B cell (primary cell): ENCODE measurements at regions not wholly inside any gene's neighbourhood (a gene's known extent, or its start where the extent isn't known, plus 50 kb on each side); places are given as distances from the start of the nearest gene placed in this dataset.

ENCODE experiments used
- ATAC-seq: fragments of 200-7000 bp; cut with Tn5 transposase; one replicate; pipeline ENCODE4 v1.10.0; 2021; ENCODE audit warnings: low read depth, mild to moderate bottlenecking, moderate number of reproducible peaks, moderate library complexity
- CTCF ChIA-PET: fragments of 350-600 bp; sonication (Branson Sonifier 250); formaldehyde crosslinking; loops from one replicate; lab custom pipeline; 2021; ENCODE audit warnings: antibody characterized with exemption, inconsistent platforms; lab: Charles Lee
- POLR2A ChIA-PET: fragments of 350-600 bp; sonication (Branson Sonifier 250); formaldehyde crosslinking; loops from one replicate; lab custom pipeline; 2021; ENCODE audit warnings: antibody characterized with exemption; lab: Charles Lee
- DNase-seq: peaks from one replicate; pipeline ENCODE4 v3.0.0; 2013
- H2AFZ ChIP-seq: 2 replicates; pipeline ENCODE4 v1.6.1; 2012; ENCODE audit warnings: mild to moderate bottlenecking, low read depth, low read length; ENCODE audit not compliant: insufficient read depth, poor library complexity, severe bottlenecking
- H3K27ac ChIP-seq, 2 donors: 1 replicate in 1 of 2; 2 replicates in 1 of 2; pipeline ENCODE4 v1.5.1; 2012 to 2013; ENCODE audit warnings: low read length in 2 of 2, mild to moderate bottlenecking in 2 of 2, moderate library complexity in 1 of 2
- H3K27me3 ChIP-seq, 4 experiments: fragments of 200-600 bp in 1 of 4; sonication (generic) in 1 of 4; replicated peaks in 1 of 4; 1 replicate in 2 of 4; 2 replicates in 2 of 4; pipeline versions ENCODE4 v1.6.1 to v1.7.0; 2013 to 2016; ENCODE audit warnings: low read length in 3 of 4, mild to moderate bottlenecking in 2 of 4, mixed read lengths in 1 of 4, moderate library complexity in 1 of 4; ENCODE audit not compliant: insufficient read depth in 4 of 4, control insufficient read depth in 3 of 4; ENCODE audit errors: control extremely low read depth in 1 of 4
- H3K36me3 ChIP-seq, 2 experiments: replicated peaks in 1 of 2; 1 replicate in 1 of 2; 2 replicates in 1 of 2; pipeline versions ENCODE4 v1.6.1 to v1.7.1; 2013; ENCODE audit warnings: low read length in 1 of 2; ENCODE audit not compliant: insufficient read depth in 2 of 2, control insufficient read depth in 1 of 2; ENCODE audit errors: control extremely low read depth in 1 of 2, extremely low read depth in 1 of 2
- H3K4me1 ChIP-seq, 2 donors: fragments of 200-600 bp in 1 of 2; sonication (generic) in 1 of 2; 1 replicate in 1 of 2; 2 replicates in 1 of 2; pipeline versions ENCODE4 v1.5.1 to v1.6.1; 2013 to 2017; ENCODE audit warnings: low read length in 2 of 2; ENCODE audit not compliant: control insufficient read depth in 2 of 2, insufficient read depth in 2 of 2
- H3K4me2 ChIP-seq: replicated peaks from 2 replicates; pipeline ENCODE3; 2012; ENCODE audit warnings: mild to moderate bottlenecking, low read depth, low read length; ENCODE audit not compliant: poor library complexity, severe bottlenecking
- H3K4me3 ChIP-seq, 5 experiments: fragments of 200-600 bp in 1 of 5; sonication (generic) in 1 of 5; 1 replicate in 3 of 5; 2 replicates in 2 of 5; pipeline versions ENCODE4 v1.5.1 to v1.7.0; 2011 to 2016; ENCODE audit warnings: low read length in 4 of 5, mild to moderate bottlenecking in 4 of 5, low read depth in 2 of 5, control low read depth in 1 of 5, moderate library complexity in 1 of 5; ENCODE audit not compliant: insufficient read depth in 1 of 5; ENCODE audit errors: control extremely low read depth in 1 of 5, extremely low read depth in 1 of 5
- H3K79me2 ChIP-seq: fragments of 200-600 bp; sonication (generic); one replicate; pipeline ENCODE4 v1.6.0; 2016; ENCODE audit warnings: low read length; ENCODE audit not compliant: control insufficient read depth, insufficient read depth
- H3K9ac ChIP-seq: fragments of 200-600 bp; sonication (generic); 2 replicates; pipeline ENCODE4 v1.6.1; 2017; ENCODE audit warnings: mild to moderate bottlenecking, low read length, moderate library complexity
- H3K9me3 ChIP-seq, 3 donors: one replicate each; pipeline versions ENCODE4 v1.6.1 to v1.7.1; 2013; ENCODE audit warnings: low read length in 2 of 3; ENCODE audit not compliant: control insufficient read depth in 2 of 3, insufficient read depth in 1 of 3; ENCODE audit errors: control extremely low read depth in 1 of 3
- H4K20me1 ChIP-seq: 2 replicates; pipeline ENCODE4 v1.6.0; 2012; ENCODE audit warnings: mild to moderate bottlenecking, low read length; ENCODE audit not compliant: insufficient read depth, control insufficient read depth, poor library complexity, severe bottlenecking
- H3K27ac Mint-ChIP-seq: one replicate; pipeline ENCODE4 v1.8.0; 2021; ENCODE audit warnings: mixed read lengths
- H3K27me3 Mint-ChIP-seq: one replicate; pipeline ENCODE4 v1.8.0; 2021; ENCODE audit warnings: mixed read lengths
- H3K4me1 Mint-ChIP-seq: one replicate; pipeline ENCODE4 v1.8.0; 2021; ENCODE audit warnings: mixed read lengths
- H3K4me3 Mint-ChIP-seq: one replicate; pipeline ENCODE4 v1.8.0; 2021; ENCODE audit warnings: mixed read lengths
- H3K9me3 Mint-ChIP-seq: one replicate; pipeline ENCODE4 v1.8.0; 2022; ENCODE audit warnings: mixed read lengths; ENCODE audit not compliant: insufficient read depth
- CTCF ChIP-seq: fragments of 200-600 bp; IDR thresholded peaks from one replicate; pipeline ENCODE4 v1.8.0; 2022; ENCODE audit warnings: antibody characterized with exemption, mild to moderate bottlenecking
- EZH2 ChIP-seq: IDR thresholded peaks from 2 replicates; pipeline ENCODE4 v1.6.1; 2012; ENCODE audit warnings: borderline replicate concordance, low read depth, mild to moderate bottlenecking, moderate library complexity, low read length; ENCODE audit not compliant: insufficient read depth, poor library complexity, severe bottlenecking
- WGBS: methylation state at CpG from one replicate; pipeline ENCODE4 v1.1.5; 2013; ENCODE audit warnings: missing lambda C conversion rate; ENCODE audit not compliant: insufficient coverage; 5-methylcytosine and 5-hydroxymethylcytosine counted together
- intact Hi-C: fragments of 100-400 bp; cut with micrococcal nuclease; formaldehyde crosslinking; loops from one replicate; pipeline ENCODE4 v1.10.0; 2022

GRCh38 chr16:85367485-85367884, 245.6 kb upstream of the GSE1 start:
- H3K9ac ChIP-seq, result no peak overlapping the region
- H3K36me3 ChIP-seq, result no peaks in the 10 kb centered on the region
- no peak overlapping the region for H3K4me3 ChIP-seq
- no peaks in the 10 kb centered on the region for H3K79me2 ChIP-seq
- no peak for TF ChIP-seq CTCF
- no peak for TF ChIP-seq EZH2
- DNase-seq, result no peak
- Mint-ChIP-seq H3K4me3 (no peak overlapping the region), H3K27me3 (peaks cover 10% of the 10 kb centered on the region), H3K27ac (no peak overlapping the region), H3K4me1 (no peaks in the 10 kb centered on the region), H3K9me3 (no peaks in the 10 kb centered on the region)
- POLR2A ChIA-PET, result no interaction called here
- ATAC-seq, result no peak
- H3K4me2 ChIP-seq, result no peak overlapping the region
- no peak overlapping the region for H2AFZ ChIP-seq
- intact Hi-C loops, result no loop called here
- no peaks in the 10 kb centered on the region for H3K4me1 ChIP-seq
- H3K27ac ChIP-seq, result no peak overlapping the region
- H3K9me3 ChIP-seq, result peaks cover 0 to 15% (median 0%) of the 10 kb centered on the region in 3 donors
- CTCF ChIA-PET, result interaction anchor here (1.0 to 1.4 kb wide), 2 partner anchors 8 to 24 kb away, joined by 3 to 4 read pairs; no protein-coding TSS in a partner anchor
- H4K20me1 ChIP-seq, result no peaks in the 10 kb centered on the region
- 98% methylated on average over 10 of the region's 12 CpGs for WGBS
- peaks cover 0 to 13% (median 0%) of the 10 kb centered on the region in 4 experiments for H3K27me3 ChIP-seq

- H3K27ac Mint-ChIP-seq, result no peak overlapping the region
- Histone ChIP-seq H3K4me3 (no peak overlapping the region), H3K9me3 (peaks cover 0 to 10% (median 0%) of the 10 kb centered on the region in 3 donors), H3K27me3 (peaks cover 0 to 13% (median 0%) of the 10 kb centered on the region in 4 experiments), H3K4me2 (no peak overlapping the region), H3K27ac (no peak overlapping the region), H3K79me2 (no peaks in the 10 kb centered on the region), H3K36me3 (no peaks in the 10 kb centered on the region), H3K4me1 (no peaks in the 10 kb centered on the region), H3K9ac (no peak overlapping the region), H4K20me1 (no peaks in the 10 kb centered on the region), H2AFZ (no peak overlapping the region)
- POLR2A ChIA-PET, result no interaction called here
- peaks cover 10% of the 10 kb centered on the region for H3K27me3 Mint-ChIP-seq
- intact Hi-C loops, result no loop called here
- no peaks in the 10 kb centered on the region for H3K4me1 Mint-ChIP-seq
- CTCF ChIA-PET, result interaction anchor here (1.6 kb wide), 1 partner anchor 11 kb away, joined by 4 read pairs; no protein-coding TSS in a partner anchor
- H3K9me3 Mint-ChIP-seq, result no peaks in the 10 kb centered on the region
- no peak overlapping the region for H3K4me3 Mint-ChIP-seq
- TF ChIP-seq CTCF (no peak), EZH2 (no peak)
- WGBS, result 79% methylated on average over 6 of the region's 7 CpGs
- no peak for ATAC-seq
- no peak for DNase-seq
These were observed 244.1 kb upstream of the GSE1 start for GRCh38 chr16:85369060-85369459.
